ENCODE measurements at regions not wholly inside any gene's neighbourhood (a gene's known extent, or its start where the extent isn't known, plus 50 kb on each side); places are given as distances from the start of the nearest gene placed in this dataset.

DNA sequence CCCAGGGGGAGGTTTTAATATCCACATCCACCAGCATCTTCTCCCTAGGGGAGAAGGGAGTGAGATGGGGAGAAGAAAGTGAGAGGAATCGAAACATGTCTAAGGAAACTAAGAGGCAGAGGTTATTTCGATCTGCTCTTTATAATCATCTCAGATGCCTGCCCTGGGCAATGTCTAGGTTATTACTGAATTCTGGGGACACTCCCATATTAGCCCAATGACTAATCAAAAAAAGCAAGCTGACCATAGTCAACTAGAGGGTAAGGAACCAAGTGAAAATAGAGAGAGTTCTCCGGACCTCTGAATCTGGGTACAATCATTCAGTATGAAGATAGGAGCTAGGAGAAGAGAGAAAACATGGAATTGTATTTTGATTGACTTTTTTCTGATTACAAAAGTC, 56.7 kb upstream of the EML4 start:
- TF ChIP-seq, protein P1, sequence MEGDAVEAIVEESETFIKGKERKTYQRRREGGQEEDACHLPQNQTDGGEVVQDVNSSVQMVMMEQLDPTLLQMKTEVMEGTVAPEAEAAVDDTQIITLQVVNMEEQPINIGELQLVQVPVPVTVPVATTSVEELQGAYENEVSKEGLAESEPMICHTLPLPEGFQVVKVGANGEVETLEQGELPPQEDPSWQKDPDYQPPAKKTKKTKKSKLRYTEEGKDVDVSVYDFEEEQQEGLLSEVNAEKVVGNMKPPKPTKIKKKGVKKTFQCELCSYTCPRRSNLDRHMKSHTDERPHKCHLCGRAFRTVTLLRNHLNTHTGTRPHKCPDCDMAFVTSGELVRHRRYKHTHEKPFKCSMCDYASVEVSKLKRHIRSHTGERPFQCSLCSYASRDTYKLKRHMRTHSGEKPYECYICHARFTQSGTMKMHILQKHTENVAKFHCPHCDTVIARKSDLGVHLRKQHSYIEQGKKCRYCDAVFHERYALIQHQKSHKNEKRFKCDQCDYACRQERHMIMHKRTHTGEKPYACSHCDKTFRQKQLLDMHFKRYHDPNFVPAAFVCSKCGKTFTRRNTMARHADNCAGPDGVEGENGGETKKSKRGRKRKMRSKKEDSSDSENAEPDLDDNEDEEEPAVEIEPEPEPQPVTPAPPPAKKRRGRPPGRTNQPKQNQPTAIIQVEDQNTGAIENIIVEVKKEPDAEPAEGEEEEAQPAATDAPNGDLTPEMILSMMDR (IDR thresholded peaks at IDR 0.05; ENCODE audit: low read length) = no peak
- TF ChIP-seq EZH2 (optimal IDR thresholded peaks at IDR 0.05; ENCODE audit: low read depth, low read length) (no peak), EZH2phosphoT487 (IDR thresholded peaks at IDR 0.05; ENCODE audit: low read length) (no peak)
- Histone ChIP-seq H3K9ac (ENCODE audit: low read length) (no peak overlapping the region), H3K36me3 (replicated peaks; ENCODE audit: insufficient read depth, low read length) (no peaks in the 10 kb centered on the region), H2AFZ (ENCODE audit: low read length) (no peak overlapping the region), H3K79me2 (ENCODE audit: low read length) (peaks cover 11% of the 10 kb centered on the region), H3K9me3 (replicated peaks; ENCODE audit: insufficient read depth, low read length) (no peaks in the 10 kb centered on the region), H3K9me2 (replicated peaks; ENCODE audit: insufficient read depth, low read length) (no peaks in the 10 kb centered on the region), H3K27ac (ENCODE audit: low read length) (no peak overlapping the region), H3K4me3 (ENCODE audit: low read length) (no peak overlapping the region), H3K4me1 (ENCODE audit: low read length) (peaks cover 37% of the 10 kb centered on the region), H4K20me1 (ENCODE audit: insufficient read depth, low read length) (no peaks in the 10 kb centered on the region), H3K4me2 (ENCODE audit: low read depth, low read length) (no peak overlapping the region), H3K27me3 (replicated peaks; ENCODE audit: insufficient read depth, low read length) (no peaks in the 10 kb centered on the region), H3F3A (ENCODE audit: insufficient read depth, low read length) (peaks cover 12% of the 10 kb centered on the region)
- no peak for DNase-seq

DNA sequence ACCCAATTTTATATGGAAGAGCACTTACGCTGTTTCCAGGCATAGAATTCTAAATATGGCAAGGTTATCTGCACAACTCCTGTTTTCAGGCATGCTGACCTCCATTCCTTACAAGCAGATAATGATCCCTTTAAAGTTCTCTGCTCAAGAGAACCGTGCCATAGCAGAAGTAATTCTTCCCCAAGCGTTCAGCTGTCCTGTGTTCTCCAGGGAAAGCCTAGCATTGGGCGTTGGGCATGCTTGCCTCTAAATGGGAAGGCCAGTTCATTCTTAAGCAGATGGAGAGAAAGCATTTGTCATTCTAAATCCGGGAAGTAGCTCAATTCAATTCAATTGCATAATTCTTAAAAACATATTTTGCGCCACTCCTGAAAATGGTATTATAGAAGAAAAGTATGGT, 55.7 kb upstream of the EML4 start:
- H3K9me3 ChIP-seq (replicated peaks; ENCODE audit: insufficient read depth, low read length) = no peaks in the 10 kb centered on the region
- H2AFZ ChIP-seq (ENCODE audit: low read length) = no peak overlapping the region
- H3K4me2 ChIP-seq (ENCODE audit: low read depth, low read length) = no peak overlapping the region
- no peak for DNase-seq
- no peak overlapping the region for H3K27ac ChIP-seq (ENCODE audit: low read length)
- peaks cover 23% of the 10 kb centered on the region for H3F3A ChIP-seq (ENCODE audit: insufficient read depth, low read length)
- TF ChIP-seq, protein P1 (IDR thresholded peaks at IDR 0.05; ENCODE audit: low read length) = no peak
- H3K27me3 ChIP-seq (replicated peaks; ENCODE audit: insufficient read depth, low read length) = no peaks in the 10 kb centered on the region
- H4K20me1 ChIP-seq (ENCODE audit: insufficient read depth, low read length) = no peaks in the 10 kb centered on the region
- peaks cover under 1% of the 10 kb centered on the region; the same call in 1 of the 2 replicates for H3K79me2 ChIP-seq (ENCODE audit: low read length)
- H3K9me2 ChIP-seq (replicated peaks; ENCODE audit: insufficient read depth, low read length) = no peaks in the 10 kb centered on the region
- H3K9ac ChIP-seq (ENCODE audit: low read length) = no peak overlapping the region
- no peaks in the 10 kb centered on the region for H3K36me3 ChIP-seq (replicated peaks; ENCODE audit: insufficient read depth, low read length)
- no peak overlapping the region for H3K4me3 ChIP-seq (ENCODE audit: low read length)
- peaks cover 40% of the 10 kb centered on the region for H3K4me1 ChIP-seq (ENCODE audit: low read length)

DNA sequence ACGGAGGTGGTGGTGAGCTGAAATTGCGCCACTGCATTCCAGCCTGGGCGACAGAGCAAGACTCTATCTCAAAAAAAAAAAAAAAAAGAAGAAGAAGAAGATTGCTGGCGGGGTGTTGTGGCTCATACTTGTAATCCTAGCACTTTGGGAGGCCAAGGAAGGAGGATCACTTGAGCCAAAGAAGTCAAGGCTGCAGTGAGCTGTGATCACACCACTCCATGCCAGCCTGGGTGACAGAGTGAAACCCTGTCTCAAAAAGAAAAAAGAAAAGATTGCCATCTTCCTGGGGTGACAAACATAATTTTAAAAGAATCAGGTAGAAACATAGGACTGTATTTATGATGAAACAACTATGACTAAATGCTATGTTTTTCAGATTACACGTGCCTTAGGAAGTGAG, 55.1 kb upstream of the EML4 start:
- no peak overlapping the region for H3K9ac ChIP-seq (ENCODE audit: low read length)
- H3K27ac ChIP-seq (ENCODE audit: low read length) = no peak overlapping the region
- TF ChIP-seq, protein P1 (IDR thresholded peaks at IDR 0.05; ENCODE audit: low read length) = no peak
- no peak for TF ChIP-seq EZH2 (optimal IDR thresholded peaks at IDR 0.05; ENCODE audit: low read depth, low read length)
- TF ChIP-seq EZH2phosphoT487 (IDR thresholded peaks at IDR 0.05; ENCODE audit: low read length) = no peak
- H3F3A ChIP-seq (ENCODE audit: insufficient read depth, low read length) = peaks cover 29% of the 10 kb centered on the region
- no peak for DNase-seq
- no peaks in the 10 kb centered on the region for H4K20me1 ChIP-seq (ENCODE audit: insufficient read depth, low read length)
- H3K4me3 ChIP-seq (ENCODE audit: low read length) = no peak overlapping the region
- no peaks in the 10 kb centered on the region for H3K36me3 ChIP-seq (replicated peaks; ENCODE audit: insufficient read depth, low read length)
- no peaks in the 10 kb centered on the region for H3K27me3 ChIP-seq (replicated peaks; ENCODE audit: insufficient read depth, low read length)
- no peaks in the 10 kb centered on the region for H3K9me3 ChIP-seq (replicated peaks; ENCODE audit: insufficient read depth, low read length)
- no peaks in the 10 kb centered on the region for H3K9me2 ChIP-seq (replicated peaks; ENCODE audit: insufficient read depth, low read length)
- no peaks in the 10 kb centered on the region for H3K79me2 ChIP-seq (ENCODE audit: low read length)
- peaks cover 40% of the 10 kb centered on the region for H3K4me1 ChIP-seq (ENCODE audit: low read length)
- no peak overlapping the region for H3K4me2 ChIP-seq (ENCODE audit: low read depth, low read length)
- H2AFZ ChIP-seq (ENCODE audit: low read length) = no peak overlapping the region

Data from MM.1S (cell line).